Heart left ventricle (tissue), 16 donors: ENCODE measurements at regions not wholly inside any gene's neighbourhood (a gene's known extent, or its start where the extent isn't known, plus 50 kb on each side); places are given as distances from the start of the nearest gene placed in this dataset.

Experiments used
- ATAC-seq, 4 donors: fragments of 200-7000 bp; cut with Tn5 transposase; one replicate each; pipeline ENCODE4 v1.9.1; 2020 to 2022; ENCODE audit warnings: moderate library complexity in 4 of 4, mild to moderate bottlenecking in 3 of 4, moderate number of reproducible peaks in 1 of 4
- DNase-seq, 5 donors: peaks; one replicate each; pipeline ENCODE4 v3.0.0-alpha.2; 2020
- H3K27ac ChIP-seq, 12 donors: fragments of 200-600 bp; sonication (generic) in 4 of 12; one replicate each; pipeline versions ENCODE4 v1.5.0 to v1.8.0; 2016 to 2022; ENCODE audit warnings: mild to moderate bottlenecking in 2 of 12
- H3K27me3 ChIP-seq, 9 donors: fragments of 200-600 bp; sonication (generic) in 2 of 9; one replicate each; pipeline versions ENCODE4 v1.5.1 to v1.8.0; 2016 to 2022; ENCODE audit warnings: mild to moderate bottlenecking in 3 of 9
- H3K36me3 ChIP-seq, 9 donors: fragments of 200-600 bp; sonication (generic) in 2 of 9; one replicate each; pipeline versions ENCODE4 v1.5.0 to v1.8.0; 2018 to 2022; ENCODE audit warnings: mild to moderate bottlenecking in 2 of 9
- H3K4me1 ChIP-seq, 12 donors: fragments of 200-600 bp; sonication (generic) in 4 of 12; one replicate each; pipeline versions ENCODE4 v1.5.0 to v1.8.0; 2016 to 2022; ENCODE audit warnings: mild to moderate bottlenecking in 3 of 12
- H3K4me3 ChIP-seq, 12 donors: fragments of 200-600 bp; sonication (generic) in 4 of 12; one replicate each; pipeline versions ENCODE4 v1.5.0 to v1.8.0; 2017 to 2022; ENCODE audit warnings: mild to moderate bottlenecking in 9 of 12, moderate library complexity in 4 of 12
- H3K9me3 ChIP-seq, 12 donors: fragments of 200-600 bp; sonication (generic) in 4 of 12; one replicate each; pipeline versions ENCODE4 v1.5.0 to v1.8.0; 2016 to 2022; ENCODE audit warnings: mild to moderate bottlenecking in 1 of 12
- CTCF ChIP-seq, 12 donors: fragments of 200-600 bp; sonication (generic) in 4 of 12; IDR thresholded peaks; one replicate each; pipeline versions ENCODE4 v1.5.0 to v1.8.0; 2018 to 2022; ENCODE audit warnings: antibody characterized with exemption in 12 of 12, mild to moderate bottlenecking in 5 of 12
- POLR2A ChIP-seq, 2 donors: fragments of 450-650 bp; IDR thresholded peaks; one replicate each; pipeline ENCODE4 v1.6.1; 2017; ENCODE audit warnings: antibody characterized with exemption in 2 of 2, mild to moderate bottlenecking in 2 of 2, moderate library complexity in 2 of 2
- WGBS, 4 donors: extraction: QIAGEN DNeasy Blood & Tissue Kit in 2 of 4; methylation state at CpG; one replicate each; pipeline versions ENCODE4 v1.1.5 to v1.1.7; 2013 to 2018; 5-methylcytosine and 5-hydroxymethylcytosine counted together
- intact Hi-C, 10 donors: fragments of 100-400 bp; cut with DNase I; formaldehyde crosslinking; loops; one replicate each; pipeline versions ENCODE4 v1.11.1 to v1.14.2; 2022
- donor health status: ischemic (EF 13 %, LVEDD 7.1; RV severe dilation, severe dysfunction).
- donor health status: healthy with polysubstance abuse.
- donor health status: DM: no; HTN: yes; CAD: no.
- donor health status: DM: no; HTN: no; CAD: no.
- donor health status: ischemic (EF 25% LVEDD 6.9; RV normal size, moderate dysfunction).
- donor health status: ischemic (EF 25% LVEDD 5.7; RV mildly dilated, moderate dysfunction).
- donor health status: healthy.
- donor health status: DM: yes; HTN: yes; CAD: no.
- donor health status: ischemic (EF 35%, LVEDD 5.7; RV mildly dilated, moderate dysfunction).
- donor health status: nonischemic (EF 11% LVEDD 7.7; RV severe dilation, severe dysfunction).
- donor health status: DM: yes; HTN: yes; CAD: no.
- donor health status: PGD.
- donor health status: ischemic (EF 29% LVEDD 5.4; RV normal size, mild dysfunction).
- donor health status: nonischemic (EF 23%, LVEDD 6.1; RV moderate dilation, normal function).

GRCh38 chr1:234661317-234661928, 51.4 kb upstream of the IRF2BP2 start:
- no peak for DNase-seq
- no peak for ATAC-seq
- Histone ChIP-seq H3K36me3 (no peaks in the 10 kb centered on the region), H3K4me1 (peaks cover 0 to 42% (median 0%) of the 10 kb centered on the region in 12 donors), H3K27me3 (no peaks in the 10 kb centered on the region), H3K27ac (no peak overlapping the region), H3K9me3 (no peaks in the 10 kb centered on the region), H3K4me3 (no peak overlapping the region)
- TF ChIP-seq CTCF (IDR thresholded peaks at IDR 0.05), result no peak
- no peak for TF ChIP-seq POLR2A (IDR thresholded peaks at IDR 0.05)
- 93 to 95% (median 94%) methylated on average over 10 to 11 of the region's 11 CpGs for WGBS, 4 donors
- intact Hi-C loops, result loop anchor here in 1 of 10 donors (5.0 kb wide), 1 partner anchor 34 kb away; no protein-coding TSS in a partner anchor

DNA sequence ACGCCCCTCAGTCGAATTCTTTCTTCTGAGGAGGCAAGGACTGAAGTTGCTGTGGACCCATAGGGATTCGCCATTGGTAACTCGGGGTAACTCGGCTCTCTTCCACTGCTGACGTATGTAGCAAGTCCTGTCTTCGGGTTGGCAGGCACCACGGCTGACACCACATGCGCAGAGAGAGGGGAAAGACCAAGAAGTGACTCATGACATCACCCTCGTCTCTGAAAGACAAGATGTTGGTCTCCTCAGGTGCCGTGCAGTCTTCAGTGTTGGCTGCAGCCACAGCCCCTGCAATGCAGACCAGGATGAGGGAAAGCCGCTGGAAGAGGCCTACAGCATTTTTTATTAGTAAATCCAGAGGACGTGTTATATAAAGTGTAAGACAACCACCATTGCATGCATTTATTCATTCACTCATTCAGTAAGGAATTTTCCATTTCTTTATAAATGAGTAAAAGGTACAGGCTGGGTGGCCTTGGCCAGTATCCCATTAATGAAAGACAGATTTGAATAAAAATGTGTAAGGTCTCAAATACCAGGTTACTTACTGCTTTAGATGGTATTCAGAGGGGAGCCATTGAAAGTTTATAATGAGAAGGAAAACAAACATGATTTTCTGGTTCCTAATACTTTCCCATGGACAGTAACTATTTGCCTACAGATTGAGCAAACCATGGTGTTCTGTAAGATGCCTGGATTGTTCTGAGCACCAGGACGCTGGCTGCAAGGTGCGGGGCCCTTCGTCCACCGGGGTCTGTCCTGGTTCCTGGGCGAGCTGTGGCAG, 50.7 kb upstream of the IRF2BP2 start:
- no peak overlapping the region for H3K4me3 ChIP-seq
- no peaks in the 10 kb centered on the region for H3K36me3 ChIP-seq
- no peak for TF ChIP-seq CTCF (IDR thresholded peaks at IDR 0.05)
- no peak for TF ChIP-seq POLR2A (IDR thresholded peaks at IDR 0.05)
- 95 to 97% (median 96%) methylated on average over 14 to 18 of the region's 18 CpGs for WGBS, 4 donors
- intact Hi-C loops, result loop anchor here in 1 of 10 donors (5.0 kb wide), 1 partner anchor 33 kb away; no protein-coding TSS in a partner anchor
- DNase-seq (no peak), ATAC-seq (no peak)
- H3K27ac ChIP-seq, result no peak overlapping the region
- peaks cover 0 to 42% (median 0%) of the 10 kb centered on the region in 12 donors for H3K4me1 ChIP-seq
- no peaks in the 10 kb centered on the region for H3K9me3 ChIP-seq
- H3K27me3 ChIP-seq, result no peaks in the 10 kb centered on the region
